PC-3 (cell line): ENCODE measurements at regions not wholly inside any gene's neighbourhood (a gene's known extent, or its start where the extent isn't known, plus 50 kb on each side); places are given as distances from the start of the nearest gene placed in this dataset.

Experiments
- EZH2 ChIP-seq: fragments of 300-600 bp; sonication (generic); IDR thresholded peaks from one replicate; pipeline ENCODE4 v1.6.1; 2017; ENCODE audit warnings: antibody characterized with exemption, mild to moderate bottlenecking, low read length; ENCODE audit not compliant: unreplicated experiment
- TF ChIP-seq, protein P1 (sequence below): fragments of 300-600 bp; sonication (generic); conservative IDR thresholded peaks from 2 replicates; pipeline ENCODE4 v1.5.1; 2017; ENCODE audit warnings: antibody characterized with exemption, low read depth, mild to moderate bottlenecking, low read length

DNA sequence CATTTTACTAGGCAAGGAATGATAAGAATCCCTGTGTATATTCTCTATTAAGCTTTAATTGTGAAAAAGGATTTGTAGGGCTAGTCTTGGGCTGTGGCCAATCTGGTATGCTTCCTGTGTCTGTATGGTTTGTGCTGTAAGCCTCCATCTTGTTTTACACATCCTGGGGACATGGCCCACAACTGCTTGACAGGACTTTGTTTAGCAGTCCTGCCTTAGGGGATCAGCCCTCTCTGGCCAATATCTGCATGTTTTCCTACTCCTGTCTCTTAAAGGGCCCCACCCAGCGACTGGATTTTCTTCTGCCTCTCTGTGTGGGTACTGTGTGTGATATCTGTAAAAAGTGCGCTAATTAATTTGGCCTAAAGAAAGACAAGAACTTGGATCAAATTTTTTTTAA lies 813.2 kb downstream of the PLA2G4A start:
- TF ChIP-seq EZH2: no peak
- TF ChIP-seq, protein P1, sequence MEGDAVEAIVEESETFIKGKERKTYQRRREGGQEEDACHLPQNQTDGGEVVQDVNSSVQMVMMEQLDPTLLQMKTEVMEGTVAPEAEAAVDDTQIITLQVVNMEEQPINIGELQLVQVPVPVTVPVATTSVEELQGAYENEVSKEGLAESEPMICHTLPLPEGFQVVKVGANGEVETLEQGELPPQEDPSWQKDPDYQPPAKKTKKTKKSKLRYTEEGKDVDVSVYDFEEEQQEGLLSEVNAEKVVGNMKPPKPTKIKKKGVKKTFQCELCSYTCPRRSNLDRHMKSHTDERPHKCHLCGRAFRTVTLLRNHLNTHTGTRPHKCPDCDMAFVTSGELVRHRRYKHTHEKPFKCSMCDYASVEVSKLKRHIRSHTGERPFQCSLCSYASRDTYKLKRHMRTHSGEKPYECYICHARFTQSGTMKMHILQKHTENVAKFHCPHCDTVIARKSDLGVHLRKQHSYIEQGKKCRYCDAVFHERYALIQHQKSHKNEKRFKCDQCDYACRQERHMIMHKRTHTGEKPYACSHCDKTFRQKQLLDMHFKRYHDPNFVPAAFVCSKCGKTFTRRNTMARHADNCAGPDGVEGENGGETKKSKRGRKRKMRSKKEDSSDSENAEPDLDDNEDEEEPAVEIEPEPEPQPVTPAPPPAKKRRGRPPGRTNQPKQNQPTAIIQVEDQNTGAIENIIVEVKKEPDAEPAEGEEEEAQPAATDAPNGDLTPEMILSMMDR: no peak
